ENCODE measurements at regions not wholly inside any gene's neighbourhood (a gene's known extent, or its start where the extent isn't known, plus 50 kb on each side); places are given as distances from the start of the nearest gene placed in this dataset.

- DNase-seq (ENCODE audit: low spot score) = no peak
These were observed 93.5 kb downstream of the KLF6 start for GRCh38 chr10:3691482-3691881.

- no peak for DNase-seq (ENCODE audit: low spot score)
These were observed 95.0 kb downstream of the KLF6 start for GRCh38 chr10:3689871-3690510.

GRCh38 chr10:3687510-3688081, 97.4 kb downstream of the KLF6 start:
- no peak for DNase-seq (ENCODE audit: low spot score)

- DNase-seq (ENCODE audit: low spot score) = no peak
These were observed 99.6 kb downstream of the KLF6 start for GRCh38 chr10:3685384-3685783.

GRCh38 chr10:3684891-3685290, 100.1 kb downstream of the KLF6 start:
- DNase-seq (ENCODE audit: low spot score) = no peak

- no peak for DNase-seq (ENCODE audit: low spot score)
These were observed 101.4 kb downstream of the KLF6 start for GRCh38 chr10:3683560-3683959.

- no peak for DNase-seq (ENCODE audit: low spot score)
These were observed 102.3 kb downstream of the KLF6 start for GRCh38 chr10:3682745-3683144.

- DNase-seq (ENCODE audit: low spot score) = no peak
These were observed 103.1 kb downstream of the KLF6 start for GRCh38 chr10:3681642-3682554.

- DNase-seq (ENCODE audit: low spot score) = no peak
These were observed 104.9 kb downstream of the KLF6 start for GRCh38 chr10:3679950-3680629.

GRCh38 chr10:3678629-3679227, 106.3 kb downstream of the KLF6 start:
- no peak for DNase-seq (ENCODE audit: low spot score)

GRCh38 chr10:3676564-3676963, 108.4 kb downstream of the KLF6 start:
- DNase-seq (ENCODE audit: low spot score) = no peak

GRCh38 chr10:3672220-3672619, 112.8 kb downstream of the KLF6 start:
- no peak for DNase-seq (ENCODE audit: low spot score)

GRCh38 chr10:3671386-3671955, 113.5 kb downstream of the KLF6 start:
- DNase-seq (ENCODE audit: low spot score) = no peak

- DNase-seq (ENCODE audit: low spot score) = no peak
These were observed 116.1 kb downstream of the KLF6 start for GRCh38 chr10:3668966-3669330.

- DNase-seq (ENCODE audit: low spot score) = no peak
These were observed 116.6 kb downstream of the KLF6 start for GRCh38 chr10:3668276-3668965.

GRCh38 chr10:3666525-3667302, 118.3 kb downstream of the KLF6 start:
- DNase-seq (ENCODE audit: low spot score) = no peak

GRCh38 chr10:3665316-3665908, 119.6 kb downstream of the KLF6 start:
- DNase-seq (ENCODE audit: low spot score) = no peak

- DNase-seq (ENCODE audit: low spot score) = no peak
These were observed 122.2 kb downstream of the KLF6 start for GRCh38 chr10:3662775-3663174.

GRCh38 chr10:3661271-3661670, 123.7 kb downstream of the KLF6 start:
- no peak for DNase-seq (ENCODE audit: low spot score)

- DNase-seq (ENCODE audit: low spot score) = no peak
These were observed 124.3 kb downstream of the KLF6 start for GRCh38 chr10:3660753-3661152.

Data from AG08396 (cell line).